GM12878 (cell line): ENCODE measurements at regions not wholly inside any gene's neighbourhood (a gene's known extent, or its start where the extent isn't known, plus 50 kb on each side); places are given as distances from the start of the nearest gene placed in this dataset.

Experiments used
- CEBPB ChIP-seq, 2 experiments: fragments of 150-350 bp in 1 of 2; IDR thresholded peaks; 2 replicates each; pipeline ENCODE4 v1.6.1; 2012 to 2014; ENCODE audit warnings: low read depth in 2 of 2, low read length in 2 of 2, borderline replicate concordance in 1 of 2, inconsistent platforms in 1 of 2
- FOS ChIP-seq: IDR thresholded peaks from 3 replicates; pipeline ENCODE4 v1.6.1; 2011; ENCODE audit warnings: borderline replicate concordance; ENCODE audit not compliant: insufficient read length; ENCODE audit errors: extremely low read depth
- GATAD2B ChIP-seq: fragments of 450-650 bp; conservative IDR thresholded peaks from 2 replicates; pipeline ENCODE4 v1.6.1; 2017; ENCODE audit warnings: low read depth, mild to moderate bottlenecking, moderate library complexity
- HDAC2 ChIP-seq: fragments of 200-600 bp; sonication (generic); IDR thresholded peaks from 2 replicates; pipeline ENCODE4 v1.6.1; 2017
- MTA3 ChIP-seq: IDR thresholded peaks from 2 replicates; pipeline ENCODE4 v1.6.1; 2012; ENCODE audit warnings: low read length, inconsistent platforms, borderline replicate concordance
- NRF1 ChIP-seq: conservative IDR thresholded peaks from 2 replicates; pipeline ENCODE4 v1.6.1; 2011; ENCODE audit warnings: mild to moderate bottlenecking, low read depth, low read length, improper control_type of control experiment
- TARDBP ChIP-seq: IDR thresholded peaks from 2 replicates; pipeline ENCODE4 v1.6.1; 2016; ENCODE audit warnings: borderline replicate concordance
- ZNF207 ChIP-seq: fragments of 450-650 bp; IDR thresholded peaks from 2 replicates; pipeline ENCODE4 v1.6.1; 2014; ENCODE audit warnings: antibody characterized with exemption, mild to moderate bottlenecking, borderline replicate concordance
- ZNF217 ChIP-seq: fragments of 450-650 bp; IDR thresholded peaks from 2 replicates; pipeline ENCODE4 v1.6.1; 2017; ENCODE audit warnings: antibody characterized with exemption, mild to moderate bottlenecking
- TF ChIP-seq, protein P1 (sequence below): IDR thresholded peaks from 2 replicates; pipeline ENCODE4 v1.6.1; 2011; ENCODE audit warnings: mild to moderate bottlenecking, low read depth, low read length, moderate library complexity; ENCODE audit not compliant: insufficient replicate concordance
- TF ChIP-seq, protein P2 (sequence below), 3 experiments: IDR thresholded peaks in 2 of 3; conservative IDR thresholded peaks in 1 of 3; 2 replicates each; pipeline ENCODE4 v1.5.1; 2011; ENCODE audit warnings: low read depth in 3 of 3, low read length in 3 of 3, mild to moderate bottlenecking in 3 of 3, control low read depth in 2 of 3, moderate library complexity in 2 of 3, inconsistent platforms in 1 of 3, mixed read lengths in 1 of 3; ENCODE audit not compliant: control insufficient read depth in 2 of 3, insufficient read depth in 1 of 3; ENCODE audit errors: extremely low read depth in 1 of 3
- TF ChIP-seq, protein P3 (sequence below): IDR thresholded peaks from 2 replicates; pipeline ENCODE4 v1.6.1; 2012; ENCODE audit warnings: low read depth, low read length, improper control_type of control experiment
- TF ChIP-seq, protein P4 (sequence below): IDR thresholded peaks from 2 replicates; pipeline ENCODE4 v1.6.1; 2012; ENCODE audit warnings: low read depth, low read length, improper control_type of control experiment
- TF ChIP-seq, protein P5 (sequence below): fragments of 450-650 bp; IDR thresholded peaks from 2 replicates; pipeline ENCODE4 v1.6.1; 2017; ENCODE audit warnings: mild to moderate bottlenecking

DNA sequence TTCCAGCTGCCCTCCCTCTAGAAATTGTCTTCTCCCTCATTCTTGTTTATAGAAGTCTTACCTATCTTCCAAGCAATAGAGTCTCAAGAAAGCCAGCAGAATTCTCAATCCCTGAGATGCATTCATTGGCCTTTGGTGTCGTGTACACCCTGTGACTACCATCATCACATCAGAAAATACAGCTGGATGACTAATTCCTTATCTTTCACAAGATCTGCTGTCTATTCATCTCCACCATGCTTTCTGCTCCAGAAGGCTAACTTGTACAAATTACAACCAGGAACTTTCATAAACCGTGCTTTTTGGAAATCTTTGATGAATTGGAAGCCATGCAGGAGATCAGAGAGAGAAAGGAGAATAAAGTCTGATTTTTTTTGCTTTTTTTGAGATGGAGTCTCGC lies 1062.9 kb upstream of the GHITM start:
- TF ChIP-seq TARDBP (no peak), NRF1 (no peak), ZNF217 (no peak), FOS (no peak), MTA3 (no peak), CEBPB (IDR thresholded peaks at IDR 0.05; ENCODE audit: borderline replicate concordance in 1 of 2, low read depth in 2 of 2, low read length in 2 of 2) (no peak), GATAD2B (no peak), ZNF207 (no peak), HDAC2 (no peak)
- TF ChIP-seq, protein P1, sequence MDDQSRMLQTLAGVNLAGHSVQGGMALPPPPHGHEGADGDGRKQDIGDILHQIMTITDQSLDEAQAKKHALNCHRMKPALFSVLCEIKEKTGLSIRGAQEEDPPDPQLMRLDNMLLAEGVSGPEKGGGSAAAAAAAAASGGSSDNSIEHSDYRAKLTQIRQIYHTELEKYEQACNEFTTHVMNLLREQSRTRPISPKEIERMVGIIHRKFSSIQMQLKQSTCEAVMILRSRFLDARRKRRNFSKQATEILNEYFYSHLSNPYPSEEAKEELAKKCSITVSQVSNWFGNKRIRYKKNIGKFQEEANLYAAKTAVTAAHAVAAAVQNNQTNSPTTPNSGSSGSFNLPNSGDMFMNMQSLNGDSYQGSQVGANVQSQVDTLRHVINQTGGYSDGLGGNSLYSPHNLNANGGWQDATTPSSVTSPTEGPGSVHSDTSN: no peak
- TF ChIP-seq, protein P2, sequence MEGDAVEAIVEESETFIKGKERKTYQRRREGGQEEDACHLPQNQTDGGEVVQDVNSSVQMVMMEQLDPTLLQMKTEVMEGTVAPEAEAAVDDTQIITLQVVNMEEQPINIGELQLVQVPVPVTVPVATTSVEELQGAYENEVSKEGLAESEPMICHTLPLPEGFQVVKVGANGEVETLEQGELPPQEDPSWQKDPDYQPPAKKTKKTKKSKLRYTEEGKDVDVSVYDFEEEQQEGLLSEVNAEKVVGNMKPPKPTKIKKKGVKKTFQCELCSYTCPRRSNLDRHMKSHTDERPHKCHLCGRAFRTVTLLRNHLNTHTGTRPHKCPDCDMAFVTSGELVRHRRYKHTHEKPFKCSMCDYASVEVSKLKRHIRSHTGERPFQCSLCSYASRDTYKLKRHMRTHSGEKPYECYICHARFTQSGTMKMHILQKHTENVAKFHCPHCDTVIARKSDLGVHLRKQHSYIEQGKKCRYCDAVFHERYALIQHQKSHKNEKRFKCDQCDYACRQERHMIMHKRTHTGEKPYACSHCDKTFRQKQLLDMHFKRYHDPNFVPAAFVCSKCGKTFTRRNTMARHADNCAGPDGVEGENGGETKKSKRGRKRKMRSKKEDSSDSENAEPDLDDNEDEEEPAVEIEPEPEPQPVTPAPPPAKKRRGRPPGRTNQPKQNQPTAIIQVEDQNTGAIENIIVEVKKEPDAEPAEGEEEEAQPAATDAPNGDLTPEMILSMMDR (IDR thresholded peaks at IDR 0.05 in 2 of 3, conservative IDR thresholded peaks at IDR 0.05 in 1 of 3; ENCODE audit: control insufficient read depth in 2 of 3, extremely low read depth in 1 of 3, insufficient read depth in 1 of 3, low read depth in 3 of 3, low read length in 3 of 3): no peak
- TF ChIP-seq, protein P3, sequence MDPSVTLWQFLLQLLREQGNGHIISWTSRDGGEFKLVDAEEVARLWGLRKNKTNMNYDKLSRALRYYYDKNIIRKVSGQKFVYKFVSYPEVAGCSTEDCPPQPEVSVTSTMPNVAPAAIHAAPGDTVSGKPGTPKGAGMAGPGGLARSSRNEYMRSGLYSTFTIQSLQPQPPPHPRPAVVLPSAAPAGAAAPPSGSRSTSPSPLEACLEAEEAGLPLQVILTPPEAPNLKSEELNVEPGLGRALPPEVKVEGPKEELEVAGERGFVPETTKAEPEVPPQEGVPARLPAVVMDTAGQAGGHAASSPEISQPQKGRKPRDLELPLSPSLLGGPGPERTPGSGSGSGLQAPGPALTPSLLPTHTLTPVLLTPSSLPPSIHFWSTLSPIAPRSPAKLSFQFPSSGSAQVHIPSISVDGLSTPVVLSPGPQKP: no peak
- TF ChIP-seq, protein P4, sequence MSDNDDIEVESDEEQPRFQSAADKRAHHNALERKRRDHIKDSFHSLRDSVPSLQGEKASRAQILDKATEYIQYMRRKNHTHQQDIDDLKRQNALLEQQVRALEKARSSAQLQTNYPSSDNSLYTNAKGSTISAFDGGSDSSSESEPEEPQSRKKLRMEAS: no peak
- TF ChIP-seq, protein P5, sequence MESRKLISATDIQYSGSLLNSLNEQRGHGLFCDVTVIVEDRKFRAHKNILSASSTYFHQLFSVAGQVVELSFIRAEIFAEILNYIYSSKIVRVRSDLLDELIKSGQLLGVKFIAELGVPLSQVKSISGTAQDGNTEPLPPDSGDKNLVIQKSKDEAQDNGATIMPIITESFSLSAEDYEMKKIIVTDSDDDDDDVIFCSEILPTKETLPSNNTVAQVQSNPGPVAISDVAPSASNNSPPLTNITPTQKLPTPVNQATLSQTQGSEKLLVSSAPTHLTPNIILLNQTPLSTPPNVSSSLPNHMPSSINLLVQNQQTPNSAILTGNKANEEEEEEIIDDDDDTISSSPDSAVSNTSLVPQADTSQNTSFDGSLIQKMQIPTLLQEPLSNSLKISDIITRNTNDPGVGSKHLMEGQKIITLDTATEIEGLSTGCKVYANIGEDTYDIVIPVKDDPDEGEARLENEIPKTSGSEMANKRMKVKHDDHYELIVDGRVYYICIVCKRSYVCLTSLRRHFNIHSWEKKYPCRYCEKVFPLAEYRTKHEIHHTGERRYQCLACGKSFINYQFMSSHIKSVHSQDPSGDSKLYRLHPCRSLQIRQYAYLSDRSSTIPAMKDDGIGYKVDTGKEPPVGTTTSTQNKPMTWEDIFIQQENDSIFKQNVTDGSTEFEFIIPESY: no peak
